ENCODE measurements at regions not wholly inside any gene's neighbourhood (a gene's known extent, or its start where the extent isn't known, plus 50 kb on each side); places are given as distances from the start of the nearest gene placed in this dataset.

DNA sequence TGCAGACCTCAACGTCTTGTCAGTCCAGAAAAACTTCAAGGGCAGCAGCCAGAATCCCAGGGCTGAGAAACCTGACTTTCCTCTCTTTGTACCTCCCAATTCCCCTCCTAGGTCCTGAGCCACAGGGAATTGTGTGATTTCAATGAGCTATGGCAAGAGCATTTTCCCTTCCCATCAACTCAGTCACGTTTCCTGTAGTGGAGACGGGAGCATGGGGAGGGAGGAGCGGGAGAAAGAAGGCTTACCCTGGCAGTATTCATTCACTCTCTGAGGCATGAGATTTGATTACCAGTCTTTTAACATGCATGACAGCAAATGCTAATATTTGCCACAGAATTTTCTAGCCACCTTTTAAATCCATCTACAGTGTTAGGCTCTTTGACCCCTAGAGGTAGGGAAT is 109.4 kb upstream of the TBCA start:
- peaks cover 1% of the 10 kb centered on the region for H3K4me1 ChIP-seq (ENCODE audit: control insufficient read depth, insufficient read depth, low read length)
- POLR2A ChIA-PET, result interaction anchor here (0.6 to 1.3 kb wide), 4 partner anchors 9 to 387 kb away, joined by 3 to 4 read pairs (median 3); no protein-coding TSS in a partner anchor
- TF ChIP-seq CBFB (IDR thresholded peaks at IDR 0.05; ENCODE audit: low read depth) (no peak), KAT2A (conservative IDR thresholded peaks at IDR 0.05; ENCODE audit: control insufficient read depth, low read depth, low read length) (no peak), GATAD2B (conservative IDR thresholded peaks at IDR 0.05; ENCODE audit: low read depth) (no peak), TCF12 (IDR thresholded peaks at IDR 0.05; ENCODE audit: low read depth, low read length) (no peak), EGR1 (IDR thresholded peaks at IDR 0.05; ENCODE audit: borderline replicate concordance in 1 of 2, low read depth in 2 of 2, low read length in 2 of 2) (no peak), CEBPB (IDR thresholded peaks at IDR 0.05; ENCODE audit: borderline replicate concordance in 1 of 2, low read depth in 2 of 2, low read length in 2 of 2) (no peak), EZH2 (IDR thresholded peaks at IDR 0.05; ENCODE audit: borderline replicate concordance, control insufficient read depth, low read depth, low read length) (no peak), SMAD5 (IDR thresholded peaks at IDR 0.05; ENCODE audit: low read depth) (no peak), RBBP5 (conservative IDR thresholded peaks at IDR 0.05) (no peak), CTCF (IDR thresholded peaks at IDR 0.05 in 2 of 3, conservative IDR thresholded peaks at IDR 0.05 in 1 of 3; ENCODE audit: control insufficient read depth in 2 of 3, extremely low read depth in 1 of 3, insufficient read depth in 1 of 3, low read depth in 3 of 3, low read length in 3 of 3) (no peak), E2F4 (IDR thresholded peaks at IDR 0.05; ENCODE audit: low read depth, low read length) (no peak), BMI1 (IDR thresholded peaks at IDR 0.05; ENCODE audit: borderline replicate concordance) (no peak), NFYB (IDR thresholded peaks at IDR 0.05; ENCODE audit: insufficient read depth, low read depth, low read length) (no peak), SREBF1 (IDR thresholded peaks at IDR 0.05; ENCODE audit: low read length) (no peak), SRF (IDR thresholded peaks at IDR 0.05; ENCODE audit: low read depth in 2 of 2, low read length in 2 of 2) (no peak)
- TF ChIP-seq, protein P1, sequence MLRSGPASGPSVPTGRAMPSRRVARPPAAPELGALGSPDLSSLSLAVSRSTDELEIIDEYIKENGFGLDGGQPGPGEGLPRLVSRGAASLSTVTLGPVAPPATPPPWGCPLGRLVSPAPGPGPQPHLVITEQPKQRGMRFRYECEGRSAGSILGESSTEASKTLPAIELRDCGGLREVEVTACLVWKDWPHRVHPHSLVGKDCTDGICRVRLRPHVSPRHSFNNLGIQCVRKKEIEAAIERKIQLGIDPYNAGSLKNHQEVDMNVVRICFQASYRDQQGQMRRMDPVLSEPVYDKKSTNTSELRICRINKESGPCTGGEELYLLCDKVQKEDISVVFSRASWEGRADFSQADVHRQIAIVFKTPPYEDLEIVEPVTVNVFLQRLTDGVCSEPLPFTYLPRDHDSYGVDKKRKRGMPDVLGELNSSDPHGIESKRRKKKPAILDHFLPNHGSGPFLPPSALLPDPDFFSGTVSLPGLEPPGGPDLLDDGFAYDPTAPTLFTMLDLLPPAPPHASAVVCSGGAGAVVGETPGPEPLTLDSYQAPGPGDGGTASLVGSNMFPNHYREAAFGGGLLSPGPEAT (IDR thresholded peaks at IDR 0.05; ENCODE audit: low read depth), result no peak

More for the DNA sequence above, 109.4 kb upstream of the TBCA start:
- Histone ChIP-seq H3K27ac (ENCODE audit: control insufficient read depth, insufficient read depth) (no peak overlapping the region), H4K20me1 (ENCODE audit: control insufficient read depth, insufficient read depth) (no peaks in the 10 kb centered on the region), H3K36me3 (ENCODE audit: control insufficient read depth in 2 of 2, insufficient read depth in 2 of 2, low read length in 1 of 2) (no peaks in the 10 kb centered on the region), H3K79me2 (ENCODE audit: control insufficient read depth, insufficient read depth, low read length) (no peaks in the 10 kb centered on the region), H2AFZ (ENCODE audit: control insufficient read depth, low read depth, low read length) (no peak overlapping the region), H3K4me3 (no peak overlapping the region), H3K27me3 (replicated peaks in 1 of 2; ENCODE audit: control insufficient read depth in 2 of 2, insufficient read depth in 2 of 2, low read length in 1 of 2) (no peaks in the 10 kb centered on the region), H3K9ac (ENCODE audit: control insufficient read depth, insufficient read depth, low read length) (no peak overlapping the region), H3K9me3 (replicated peaks; ENCODE audit: control insufficient read depth, insufficient read depth, low read length) (no peaks in the 10 kb centered on the region), H3K4me2 (ENCODE audit: control insufficient read depth, insufficient read depth) (no peak overlapping the region)
- SMC1A ChIA-PET (ENCODE audit: uncharacterized antibody, unreplicated experiment), result interaction anchor here (1.2 to 2.1 kb wide), 3 partner anchors 17 to 33 kb away, joined by 3 to 8 read pairs (median 5); no protein-coding TSS in a partner anchor
- WGBS (ENCODE audit: insufficient coverage, insufficient replicate concordance, low lambda C conversion rate, missing lambda C conversion rate), result 53% methylated on average over 4 of the region's 4 CpGs
- no TSS peak for BruUV-seq (replicated peaks)
- CTCF ChIA-PET, result interaction anchor here (0.6 to 2.0 kb wide), 3 partner anchors 20 to 299 kb away, joined by 5 read pairs; no protein-coding TSS in a partner anchor
- DNase-seq (ENCODE audit: low read depth, low spot score) (no peak), ATAC-seq (no peak), FAIRE-seq (no peak)
- in situ Hi-C loops (cut with MboI) (no loop called here), intact Hi-C loops (cut with micrococcal nuclease; ENCODE audit: unreplicated experiment) (no loop called here)
- RAD21 ChIA-PET (ENCODE audit: unreplicated experiment), result no interaction called here
